Testis (tissue), 2 donors: ENCODE measurements at regions not wholly inside any gene's neighbourhood (a gene's known extent, or its start where the extent isn't known, plus 50 kb on each side); places are given as distances from the start of the nearest gene placed in this dataset.

Source experiments
- DNase-seq: peaks from one replicate; pipeline ENCODE4 v3.0.0-alpha.2; 2019
- H3K27ac ChIP-seq, 2 donors: fragments of 200-600 bp; sonication (generic); one replicate each; pipeline ENCODE4 v1.5.1; 2019
- H3K27me3 ChIP-seq: fragments of 200-600 bp; sonication (generic); one replicate; pipeline ENCODE4 v1.5.1; 2019
- H3K36me3 ChIP-seq: fragments of 200-600 bp; sonication (generic); one replicate; pipeline ENCODE4 v1.5.1; 2017; ENCODE audit warnings: low read depth; ENCODE audit errors: missing control alignments
- H3K4me1 ChIP-seq: fragments of 200-600 bp; sonication (generic); one replicate; pipeline ENCODE4 v1.5.1; 2019
- H3K4me3 ChIP-seq, 2 donors: fragments of 200-600 bp; sonication (generic); one replicate each; pipeline ENCODE4 v1.5.1; 2017 to 2019
- H3K9me3 ChIP-seq: fragments of 200-600 bp; sonication (generic); one replicate; pipeline ENCODE4 v1.5.1; 2017
- POLR2A ChIP-seq: fragments of 450-650 bp; IDR thresholded peaks from one replicate; pipeline ENCODE4 v1.6.1; 2017; ENCODE audit warnings: antibody characterized with exemption, mild to moderate bottlenecking, moderate library complexity
- WGBS, 2 donors: methylation state at CpG; one replicate each; pipeline ENCODE4 v1.1.5; 2018; 5-methylcytosine and 5-hydroxymethylcytosine counted together
- intact Hi-C: fragments of 100-400 bp; cut with DNase I; formaldehyde crosslinking; loops from one replicate; pipeline ENCODE4 v1.15.1; 2023; ENCODE audit warnings: low total_unique reads
- TF ChIP-seq, protein P1 (sequence below), 3 experiments: fragments of 450-650 bp in 2 of 3; fragments of 200-600 bp in 1 of 3; sonication (generic) in 1 of 3; IDR thresholded peaks; one replicate each; pipeline ENCODE4 v1.5.1; 2016 to 2019; ENCODE audit warnings: antibody characterized with exemption in 3 of 3, mild to moderate bottlenecking in 2 of 3, moderate library complexity in 1 of 3

DNA sequence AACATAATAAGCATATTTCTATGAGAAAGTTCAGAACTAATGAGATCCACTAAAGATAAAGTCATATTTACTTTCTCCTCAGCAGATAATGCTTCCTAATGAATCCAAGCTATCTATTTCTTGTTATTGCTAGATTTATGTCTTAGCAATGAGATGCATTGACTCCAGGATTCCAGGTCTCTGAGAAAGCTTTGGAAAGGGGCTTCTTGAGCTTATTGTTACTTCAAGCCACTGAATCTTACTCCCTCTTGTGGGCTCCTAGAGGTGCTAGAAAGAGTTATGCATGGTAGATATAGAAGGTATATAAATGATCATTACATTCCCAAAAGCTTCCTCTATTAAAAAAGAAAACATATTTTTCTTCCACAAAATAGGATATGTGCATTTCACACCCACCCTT lies 246.4 kb upstream of the ADAMTS5 start:
- Histone ChIP-seq H3K4me1 (no peaks in the 10 kb centered on the region), H3K27ac (no peak overlapping the region), H3K27me3 (no peaks in the 10 kb centered on the region), H3K9me3 (no peaks in the 10 kb centered on the region), H3K36me3 (no peaks in the 10 kb centered on the region), H3K4me3 (no peak overlapping the region)
- DNase-seq, result no peak
- TF ChIP-seq, protein P1, sequence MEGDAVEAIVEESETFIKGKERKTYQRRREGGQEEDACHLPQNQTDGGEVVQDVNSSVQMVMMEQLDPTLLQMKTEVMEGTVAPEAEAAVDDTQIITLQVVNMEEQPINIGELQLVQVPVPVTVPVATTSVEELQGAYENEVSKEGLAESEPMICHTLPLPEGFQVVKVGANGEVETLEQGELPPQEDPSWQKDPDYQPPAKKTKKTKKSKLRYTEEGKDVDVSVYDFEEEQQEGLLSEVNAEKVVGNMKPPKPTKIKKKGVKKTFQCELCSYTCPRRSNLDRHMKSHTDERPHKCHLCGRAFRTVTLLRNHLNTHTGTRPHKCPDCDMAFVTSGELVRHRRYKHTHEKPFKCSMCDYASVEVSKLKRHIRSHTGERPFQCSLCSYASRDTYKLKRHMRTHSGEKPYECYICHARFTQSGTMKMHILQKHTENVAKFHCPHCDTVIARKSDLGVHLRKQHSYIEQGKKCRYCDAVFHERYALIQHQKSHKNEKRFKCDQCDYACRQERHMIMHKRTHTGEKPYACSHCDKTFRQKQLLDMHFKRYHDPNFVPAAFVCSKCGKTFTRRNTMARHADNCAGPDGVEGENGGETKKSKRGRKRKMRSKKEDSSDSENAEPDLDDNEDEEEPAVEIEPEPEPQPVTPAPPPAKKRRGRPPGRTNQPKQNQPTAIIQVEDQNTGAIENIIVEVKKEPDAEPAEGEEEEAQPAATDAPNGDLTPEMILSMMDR (IDR thresholded peaks at IDR 0.05), result no peak
- TF ChIP-seq POLR2A, result no peak
- intact Hi-C loops, result no loop called here

DNA sequence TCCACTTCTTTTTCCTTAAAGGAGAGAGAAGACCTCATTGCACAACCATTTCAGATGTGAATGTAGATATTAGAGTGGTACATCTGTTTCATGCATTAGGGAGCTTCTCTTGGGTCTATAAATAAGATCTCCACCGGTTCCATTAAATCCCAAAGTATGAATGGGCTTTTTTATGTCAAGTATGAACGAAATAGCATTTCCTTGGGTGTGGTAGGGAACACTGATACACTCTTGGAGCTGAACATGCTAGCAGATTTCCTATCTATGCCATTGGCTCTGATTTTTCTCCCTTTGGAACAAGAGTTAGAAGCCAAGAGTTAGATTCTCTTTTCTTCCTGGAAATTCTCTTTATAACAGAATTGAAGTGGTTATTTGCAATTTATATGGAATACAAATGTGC lies 245.6 kb upstream of the ADAMTS5 start:
- Histone ChIP-seq H3K36me3 (no peaks in the 10 kb centered on the region), H3K27me3 (no peaks in the 10 kb centered on the region), H3K4me3 (no peak overlapping the region), H3K4me1 (no peaks in the 10 kb centered on the region), H3K27ac (no peak overlapping the region), H3K9me3 (no peaks in the 10 kb centered on the region)
- no peak for DNase-seq
- intact Hi-C loops, result no loop called here
- TF ChIP-seq, protein P1 (IDR thresholded peaks at IDR 0.05), result no peak
- TF ChIP-seq POLR2A, result no peak
- WGBS, 2 donors, result 51 to 57% methylated on average over 2 of the region's 2 CpGs

DNA sequence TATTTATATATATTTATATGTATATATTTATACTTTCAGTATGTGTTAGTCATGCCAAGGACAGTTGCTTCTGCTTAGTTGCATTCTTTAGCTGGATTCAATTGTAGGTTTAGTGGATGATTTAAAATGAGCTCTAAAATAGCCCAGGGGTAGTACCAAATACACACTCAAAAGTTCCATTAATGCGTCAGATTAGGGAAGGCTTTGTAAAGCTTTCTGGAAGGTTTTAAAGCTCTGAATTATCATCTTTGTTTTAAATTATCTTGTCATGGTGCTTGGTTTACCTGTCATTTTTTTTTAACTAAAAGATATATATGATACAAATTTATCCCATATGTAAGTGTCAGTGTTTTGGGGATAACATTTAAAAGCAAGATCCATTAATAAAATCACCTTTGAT lies 242.7 kb upstream of the ADAMTS5 start:
- intact Hi-C loops, result no loop called here
- Histone ChIP-seq H3K4me1 (no peaks in the 10 kb centered on the region), H3K4me3 (no peak overlapping the region), H3K36me3 (no peaks in the 10 kb centered on the region), H3K27ac (no peak overlapping the region), H3K27me3 (no peaks in the 10 kb centered on the region), H3K9me3 (no peaks in the 10 kb centered on the region)
- DNase-seq, result no peak
- TF ChIP-seq POLR2A, result no peak
- TF ChIP-seq, protein P1 (IDR thresholded peaks at IDR 0.05), result no peak
- 97 to 100% methylated on average over 1 of the region's 1 CpG for WGBS, 2 donors

DNA sequence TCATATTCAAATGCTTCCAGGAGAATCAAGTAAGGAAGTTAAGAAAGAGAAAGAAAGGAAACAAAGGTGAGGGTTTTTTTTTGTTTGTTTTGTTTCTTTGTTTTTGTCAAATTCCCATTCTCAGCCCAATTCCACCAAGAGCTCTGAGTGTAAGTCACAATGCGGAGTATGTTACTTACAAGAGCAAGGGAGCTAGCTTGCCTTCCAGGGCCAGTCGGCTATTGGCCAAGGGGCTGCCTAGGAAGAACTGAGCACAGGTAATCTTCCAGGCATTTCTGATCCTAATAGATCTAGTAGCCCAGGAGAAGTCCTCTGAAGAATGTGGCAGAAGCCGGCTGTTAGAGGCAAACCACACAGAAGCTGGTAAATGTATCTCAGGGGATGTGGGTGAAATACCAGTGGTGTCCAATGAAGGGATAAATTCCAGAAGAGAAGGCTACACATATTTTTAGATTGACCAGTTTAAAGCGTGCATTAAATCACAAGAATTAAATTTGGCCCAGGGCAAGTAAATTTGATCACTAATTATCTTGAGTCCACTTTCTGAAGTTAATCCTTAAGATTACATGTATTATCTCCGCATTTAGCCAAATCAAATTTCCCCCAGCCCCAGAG lies 239.6 kb upstream of the ADAMTS5 start:
- peaks cover 7% of the 10 kb centered on the region for H3K4me1 ChIP-seq
- no peak overlapping the region for H3K27ac ChIP-seq
- 77 to 88% methylated on average over 5 of the region's 5 CpGs for WGBS, 2 donors
- H3K9me3 ChIP-seq, result no peaks in the 10 kb centered on the region
- H3K36me3 ChIP-seq, result no peaks in the 10 kb centered on the region
- no peak for DNase-seq
- no peak overlapping the region for H3K4me3 ChIP-seq
- no peaks in the 10 kb centered on the region for H3K27me3 ChIP-seq
- TF ChIP-seq, protein P1 (IDR thresholded peaks at IDR 0.05), result no peak
- TF ChIP-seq POLR2A, result no peak
- intact Hi-C loops, result no loop called here

DNA sequence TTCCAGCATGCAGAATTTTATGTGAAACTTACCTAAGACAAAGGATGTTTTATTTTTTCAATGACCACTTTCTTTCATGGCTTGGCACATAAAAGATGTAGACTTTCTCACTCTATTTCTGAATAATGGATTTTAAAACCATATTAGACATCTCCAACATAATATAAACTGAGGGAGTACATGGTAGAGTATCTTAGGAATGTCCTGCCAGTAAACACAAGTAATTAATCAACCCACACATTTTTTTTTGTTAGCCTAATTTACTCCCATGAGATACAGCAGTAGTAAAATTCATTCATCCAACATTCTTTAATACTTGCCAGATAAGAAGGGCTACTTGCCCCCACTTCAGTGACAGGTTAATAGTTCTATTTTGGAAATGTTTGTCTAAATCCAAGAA lies 235.4 kb upstream of the ADAMTS5 start:
- no peaks in the 10 kb centered on the region for H3K27me3 ChIP-seq
- intact Hi-C loops, result no loop called here
- no peak overlapping the region for H3K27ac ChIP-seq

More for the DNA sequence above, 235.4 kb upstream of the ADAMTS5 start:
- Histone ChIP-seq H3K9me3 (no peaks in the 10 kb centered on the region), H3K4me1 (peaks cover 7% of the 10 kb centered on the region), H3K4me3 (no peak overlapping the region), H3K36me3 (no peaks in the 10 kb centered on the region)
- TF ChIP-seq, protein P1 (IDR thresholded peaks at IDR 0.05), result no peak
- TF ChIP-seq POLR2A, result no peak
- no peak for DNase-seq
